C4-2B (cell line): ENCODE measurements at regions not wholly inside any gene's neighbourhood (a gene's known extent, or its start where the extent isn't known, plus 50 kb on each side); places are given as distances from the start of the nearest gene placed in this dataset.

Experiments used
- ZFX ChIP-seq: fragments of 450-650 bp; IDR thresholded peaks from 2 replicates; pipeline ENCODE4 v1.6.1; 2017
- TF ChIP-seq, protein P1 (sequence below): fragments of 450-650 bp; conservative IDR thresholded peaks from 2 replicates; pipeline ENCODE4 v1.5.1; 2017; ENCODE audit warnings: mild to moderate bottlenecking

- TF ChIP-seq, protein P1, sequence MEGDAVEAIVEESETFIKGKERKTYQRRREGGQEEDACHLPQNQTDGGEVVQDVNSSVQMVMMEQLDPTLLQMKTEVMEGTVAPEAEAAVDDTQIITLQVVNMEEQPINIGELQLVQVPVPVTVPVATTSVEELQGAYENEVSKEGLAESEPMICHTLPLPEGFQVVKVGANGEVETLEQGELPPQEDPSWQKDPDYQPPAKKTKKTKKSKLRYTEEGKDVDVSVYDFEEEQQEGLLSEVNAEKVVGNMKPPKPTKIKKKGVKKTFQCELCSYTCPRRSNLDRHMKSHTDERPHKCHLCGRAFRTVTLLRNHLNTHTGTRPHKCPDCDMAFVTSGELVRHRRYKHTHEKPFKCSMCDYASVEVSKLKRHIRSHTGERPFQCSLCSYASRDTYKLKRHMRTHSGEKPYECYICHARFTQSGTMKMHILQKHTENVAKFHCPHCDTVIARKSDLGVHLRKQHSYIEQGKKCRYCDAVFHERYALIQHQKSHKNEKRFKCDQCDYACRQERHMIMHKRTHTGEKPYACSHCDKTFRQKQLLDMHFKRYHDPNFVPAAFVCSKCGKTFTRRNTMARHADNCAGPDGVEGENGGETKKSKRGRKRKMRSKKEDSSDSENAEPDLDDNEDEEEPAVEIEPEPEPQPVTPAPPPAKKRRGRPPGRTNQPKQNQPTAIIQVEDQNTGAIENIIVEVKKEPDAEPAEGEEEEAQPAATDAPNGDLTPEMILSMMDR: no peak
- TF ChIP-seq ZFX: no peak
Measured at GRCh38 chr11:70854901-70855556, 397.3 kb downstream of the SHANK2 start.
